ENCODE measurements at regions not wholly inside any gene's neighbourhood (a gene's known extent, or its start where the extent isn't known, plus 50 kb on each side); places are given as distances from the start of the nearest gene placed in this dataset.

- Mint-ChIP-seq H3K36me3 (no peaks in the 10 kb centered on the region), H3K9me3 (peaks cover 0 to 4% (median 0%) of the 10 kb centered on the region in 8 donors), H3K27me3 (peaks cover 0 to 2% of the 10 kb centered on the region in 2 donors), H3K27ac (no peak overlapping the region), H3K4me3 (no peak overlapping the region), H3K4me1 (peaks cover 15 to 19% (median 18%) of the 10 kb centered on the region in 4 donors)
- DNase-seq: no peak
- no peak overlapping the region for H3K27ac ChIP-seq (ENCODE audit: low read depth, low read length)
- H3K27me3 ChIP-seq (ENCODE audit: insufficient read depth, low read length): no peaks in the 10 kb centered on the region
- peaks cover 17% of the 10 kb centered on the region for H3K4me1 ChIP-seq (ENCODE audit: insufficient read depth, low read length)
- intact Hi-C loops (cut with micrococcal nuclease): no loop called here
- no peaks in the 10 kb centered on the region for H3K36me3 ChIP-seq (ENCODE audit: insufficient read depth, low read length)
- H3K9me3 ChIP-seq (ENCODE audit: control insufficient read depth in 1 of 2, low read length in 2 of 2): no peaks in the 10 kb centered on the region
- CTCF ChIA-PET (ENCODE audit: partially characterized antibody): interaction anchor here (2.2 kb wide), 1 partner anchor 15 kb away, joined by 19 read pairs; no protein-coding TSS in a partner anchor
- H3K4me3 ChIP-seq (ENCODE audit: low read length in 2 of 2): no peak overlapping the region
- POLR2A ChIA-PET (ENCODE audit: partially characterized antibody): no interaction called here
Measured at GRCh38 chr13:30850204-30850866, 55.7 kb upstream of the MEDAG start.

GRCh38 chr13:30850867-30851211, 55.2 kb upstream of the MEDAG start:
- no peak for DNase-seq
- Mint-ChIP-seq H3K36me3 (no peaks in the 10 kb centered on the region), H3K4me3 (no peak overlapping the region), H3K4me1 (peaks cover 13 to 18% (median 15%) of the 10 kb centered on the region in 4 donors), H3K27me3 (peaks cover 0 to 2% of the 10 kb centered on the region in 2 donors), H3K27ac (no peak overlapping the region), H3K9me3 (peaks cover 0 to 4% (median 0%) of the 10 kb centered on the region in 8 donors)
- Histone ChIP-seq H3K27me3 (ENCODE audit: insufficient read depth, low read length) (no peaks in the 10 kb centered on the region), H3K9me3 (ENCODE audit: control insufficient read depth in 1 of 2, low read length in 2 of 2) (no peaks in the 10 kb centered on the region), H3K36me3 (ENCODE audit: insufficient read depth, low read length) (no peaks in the 10 kb centered on the region), H3K4me3 (ENCODE audit: low read length in 2 of 2) (no peak overlapping the region), H3K27ac (ENCODE audit: low read depth, low read length) (no peak overlapping the region), H3K4me1 (ENCODE audit: insufficient read depth, low read length) (peaks cover 12% of the 10 kb centered on the region)
- POLR2A ChIA-PET (ENCODE audit: partially characterized antibody): no interaction called here
- intact Hi-C loops (cut with micrococcal nuclease): no loop called here
- CTCF ChIA-PET (ENCODE audit: partially characterized antibody): no interaction called here

DNA sequence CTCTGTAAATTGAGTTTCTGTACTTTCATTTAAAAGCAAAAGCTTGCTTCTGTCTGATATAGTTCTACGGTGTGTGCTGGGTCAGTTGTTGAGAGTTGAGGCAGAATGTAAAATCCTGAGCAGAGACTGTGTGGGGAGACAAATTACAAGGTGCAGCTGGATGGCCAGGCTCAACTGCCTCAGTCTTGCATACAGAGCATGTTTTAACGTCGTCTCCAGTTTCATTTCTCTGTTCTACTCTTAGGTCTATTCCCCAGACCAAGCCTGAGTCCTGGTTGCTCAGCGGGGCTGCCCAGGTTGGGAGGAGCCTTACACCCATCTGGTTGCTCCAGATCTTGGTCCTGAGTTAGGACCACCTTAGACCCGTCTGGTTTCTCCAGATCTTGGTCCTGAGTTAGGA, 54.4 kb upstream of the MEDAG start:
- ChIA-PET CTCF (ENCODE audit: partially characterized antibody) (no interaction called here), POLR2A (ENCODE audit: partially characterized antibody) (no interaction called here)
- Histone ChIP-seq H3K27me3 (ENCODE audit: insufficient read depth, low read length) (no peaks in the 10 kb centered on the region), H3K4me1 (ENCODE audit: insufficient read depth, low read length) (peaks cover 9% of the 10 kb centered on the region), H3K36me3 (ENCODE audit: insufficient read depth, low read length) (no peaks in the 10 kb centered on the region), H3K4me3 (ENCODE audit: low read length in 2 of 2) (no peak overlapping the region), H3K9me3 (ENCODE audit: control insufficient read depth in 1 of 2, low read length in 2 of 2) (no peaks in the 10 kb centered on the region), H3K27ac (ENCODE audit: low read depth, low read length) (no peak overlapping the region)
- peak overlapping the region in 1 of 7 donors; percentile 4 for H3K27ac Mint-ChIP-seq
- peaks cover 0 to 2% of the 10 kb centered on the region in 2 donors for H3K27me3 Mint-ChIP-seq
- H3K4me3 Mint-ChIP-seq: no peak overlapping the region
- peaks cover 0 to 4% (median 0%) of the 10 kb centered on the region in 8 donors for H3K9me3 Mint-ChIP-seq
- intact Hi-C loops (cut with micrococcal nuclease): no loop called here
- no peak for DNase-seq
- no peaks in the 10 kb centered on the region for H3K36me3 Mint-ChIP-seq
- H3K4me1 Mint-ChIP-seq: peaks cover 9 to 13% (median 11%) of the 10 kb centered on the region in 4 donors

- Histone ChIP-seq H3K27ac (ENCODE audit: low read depth, low read length) (no peak overlapping the region), H3K27me3 (ENCODE audit: insufficient read depth, low read length) (no peaks in the 10 kb centered on the region), H3K4me3 (ENCODE audit: low read length in 2 of 2) (no peak overlapping the region), H3K4me1 (ENCODE audit: insufficient read depth, low read length) (no peaks in the 10 kb centered on the region), H3K36me3 (ENCODE audit: insufficient read depth, low read length) (no peaks in the 10 kb centered on the region), H3K9me3 (ENCODE audit: control insufficient read depth in 1 of 2, low read length in 2 of 2) (no peaks in the 10 kb centered on the region)
- DNase-seq: no peak
- no peak overlapping the region for H3K4me3 Mint-ChIP-seq
- H3K4me1 Mint-ChIP-seq: no peaks in the 10 kb centered on the region
- ChIA-PET POLR2A (ENCODE audit: partially characterized antibody) (no interaction called here), CTCF (ENCODE audit: partially characterized antibody) (interaction anchor here (7.8 kb wide), 1 partner anchor 12 kb away, joined by 70 read pairs; no protein-coding TSS in a partner anchor)
- peaks cover 0 to 2% (median 0%) of the 10 kb centered on the region in 8 donors for H3K9me3 Mint-ChIP-seq
- H3K27ac Mint-ChIP-seq: no peak overlapping the region
- intact Hi-C loops (cut with micrococcal nuclease): no loop called here
- peaks cover 0 to 2% of the 10 kb centered on the region in 2 donors for H3K27me3 Mint-ChIP-seq
- no peaks in the 10 kb centered on the region for H3K36me3 Mint-ChIP-seq
Measured at GRCh38 chr13:30855569-30855968, 50.5 kb upstream of the MEDAG start.

GRCh38 chr13:30856005-30856790, 49.9 kb upstream of the MEDAG start:
- Mint-ChIP-seq H3K27ac (peak overlapping the region in 1 of 7 donors; percentile 16), H3K36me3 (no peaks in the 10 kb centered on the region), H3K27me3 (peaks cover 0 to 2% of the 10 kb centered on the region in 2 donors), H3K4me1 (no peaks in the 10 kb centered on the region), H3K9me3 (peaks cover 0 to 2% (median 0%) of the 10 kb centered on the region in 8 donors), H3K4me3 (no peak overlapping the region)
- no peak for DNase-seq
- ChIA-PET POLR2A (ENCODE audit: partially characterized antibody) (no interaction called here), CTCF (ENCODE audit: partially characterized antibody) (interaction anchor here (0.9 to 7.8 kb wide), 2 partner anchors 11 to 189 kb away, joined by 3 to 70 read pairs; no protein-coding TSS in a partner anchor)
- Histone ChIP-seq H3K27me3 (ENCODE audit: insufficient read depth, low read length) (no peaks in the 10 kb centered on the region), H3K36me3 (ENCODE audit: insufficient read depth, low read length) (no peaks in the 10 kb centered on the region), H3K4me1 (ENCODE audit: insufficient read depth, low read length) (no peaks in the 10 kb centered on the region), H3K4me3 (ENCODE audit: low read length in 2 of 2) (no peak overlapping the region), H3K27ac (ENCODE audit: low read depth, low read length) (no peak overlapping the region), H3K9me3 (ENCODE audit: control insufficient read depth in 1 of 2, low read length in 2 of 2) (no peaks in the 10 kb centered on the region)
- intact Hi-C loops (cut with micrococcal nuclease): no loop called here
